Epithelial cell of proximal tubule (primary cell): ENCODE measurements at regions not wholly inside any gene's neighbourhood (a gene's known extent, or its start where the extent isn't known, plus 50 kb on each side); places are given as distances from the start of the nearest gene placed in this dataset.

Experiments
- DNase-seq: peaks from one replicate; pipeline ENCODE4 v3.0.0-alpha.2; 2011; ENCODE audit warnings: low read depth
- H3K4me3 ChIP-seq: 2 replicates; pipeline ENCODE4 v1.5.1; 2011; ENCODE audit warnings: low read depth, mild to moderate bottlenecking, low read length
- TF ChIP-seq, protein P1 (sequence below): conservative IDR thresholded peaks from 2 replicates; pipeline ENCODE4 v1.5.1; 2012; ENCODE audit warnings: low read depth, mild to moderate bottlenecking, low read length

DNA sequence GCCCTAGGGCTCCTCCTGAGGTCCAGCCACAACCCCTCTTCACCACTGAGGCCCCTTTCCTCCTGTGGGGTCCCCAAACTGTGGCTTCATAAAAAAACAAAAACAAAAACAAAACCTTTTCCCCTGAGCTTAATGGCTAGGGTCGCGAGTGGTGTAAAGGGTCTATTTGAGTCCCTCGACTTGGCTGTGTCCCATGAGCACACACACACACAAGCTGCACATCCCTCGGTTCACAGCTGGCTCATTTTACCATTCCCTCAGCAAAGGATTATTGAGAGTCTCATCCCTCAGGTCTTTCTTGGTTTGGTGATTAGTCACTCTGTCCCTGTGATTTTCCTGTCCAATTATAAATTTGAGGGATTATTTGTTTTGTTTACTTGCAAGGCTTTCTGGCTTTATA is 206.1 kb upstream of the SASH1 start:
- TF ChIP-seq, protein P1, sequence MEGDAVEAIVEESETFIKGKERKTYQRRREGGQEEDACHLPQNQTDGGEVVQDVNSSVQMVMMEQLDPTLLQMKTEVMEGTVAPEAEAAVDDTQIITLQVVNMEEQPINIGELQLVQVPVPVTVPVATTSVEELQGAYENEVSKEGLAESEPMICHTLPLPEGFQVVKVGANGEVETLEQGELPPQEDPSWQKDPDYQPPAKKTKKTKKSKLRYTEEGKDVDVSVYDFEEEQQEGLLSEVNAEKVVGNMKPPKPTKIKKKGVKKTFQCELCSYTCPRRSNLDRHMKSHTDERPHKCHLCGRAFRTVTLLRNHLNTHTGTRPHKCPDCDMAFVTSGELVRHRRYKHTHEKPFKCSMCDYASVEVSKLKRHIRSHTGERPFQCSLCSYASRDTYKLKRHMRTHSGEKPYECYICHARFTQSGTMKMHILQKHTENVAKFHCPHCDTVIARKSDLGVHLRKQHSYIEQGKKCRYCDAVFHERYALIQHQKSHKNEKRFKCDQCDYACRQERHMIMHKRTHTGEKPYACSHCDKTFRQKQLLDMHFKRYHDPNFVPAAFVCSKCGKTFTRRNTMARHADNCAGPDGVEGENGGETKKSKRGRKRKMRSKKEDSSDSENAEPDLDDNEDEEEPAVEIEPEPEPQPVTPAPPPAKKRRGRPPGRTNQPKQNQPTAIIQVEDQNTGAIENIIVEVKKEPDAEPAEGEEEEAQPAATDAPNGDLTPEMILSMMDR: no peak
- no peak for DNase-seq

DNA sequence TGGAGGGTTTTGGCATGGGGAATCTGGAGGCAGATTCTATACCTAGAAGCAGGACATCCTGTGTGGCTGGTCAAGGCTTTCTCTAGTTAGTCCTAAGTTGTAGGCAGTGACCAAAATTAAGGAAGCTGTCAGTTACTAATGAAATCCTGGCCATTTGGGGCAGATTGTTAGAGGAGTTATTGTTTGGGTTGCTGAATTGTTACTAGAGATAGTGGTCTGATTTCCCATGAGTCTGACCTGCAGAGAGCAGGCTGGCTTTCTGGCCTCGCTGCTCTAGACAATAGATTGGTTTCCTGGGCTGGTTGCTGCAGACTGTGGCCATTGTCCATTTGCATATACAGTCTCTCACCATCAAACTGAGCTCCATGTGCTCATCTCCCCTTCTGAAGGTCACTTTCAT is 205.0 kb upstream of the SASH1 start:
- TF ChIP-seq, protein P1: no peak
- H3K4me3 ChIP-seq: no peak overlapping the region
- no peak for DNase-seq

More for the DNA sequence above, 206.1 kb upstream of the SASH1 start:
- no peak overlapping the region for H3K4me3 ChIP-seq

DNA sequence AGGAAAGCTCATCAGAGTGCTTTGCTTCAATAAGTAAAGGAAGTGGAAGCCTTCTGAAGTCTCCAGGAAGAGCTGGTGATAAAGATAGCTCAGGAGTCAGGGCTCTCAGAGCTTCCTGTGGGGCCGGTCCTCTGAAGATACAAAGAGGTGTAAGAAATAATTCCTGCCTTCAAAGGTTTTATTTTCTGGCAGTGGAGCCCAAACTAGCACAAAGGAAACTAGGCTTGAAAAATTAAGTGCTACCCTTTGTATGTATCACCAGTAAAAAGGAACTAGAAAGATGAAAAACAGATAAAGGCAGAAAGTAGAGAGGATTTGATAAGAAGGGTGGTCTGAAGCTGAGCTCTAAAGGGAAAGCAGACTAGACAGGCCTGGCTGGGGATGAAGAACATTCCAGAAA is 204.1 kb upstream of the SASH1 start:
- no peak for DNase-seq
- TF ChIP-seq, protein P1: no peak
- H3K4me3 ChIP-seq: no peak overlapping the region

DNA sequence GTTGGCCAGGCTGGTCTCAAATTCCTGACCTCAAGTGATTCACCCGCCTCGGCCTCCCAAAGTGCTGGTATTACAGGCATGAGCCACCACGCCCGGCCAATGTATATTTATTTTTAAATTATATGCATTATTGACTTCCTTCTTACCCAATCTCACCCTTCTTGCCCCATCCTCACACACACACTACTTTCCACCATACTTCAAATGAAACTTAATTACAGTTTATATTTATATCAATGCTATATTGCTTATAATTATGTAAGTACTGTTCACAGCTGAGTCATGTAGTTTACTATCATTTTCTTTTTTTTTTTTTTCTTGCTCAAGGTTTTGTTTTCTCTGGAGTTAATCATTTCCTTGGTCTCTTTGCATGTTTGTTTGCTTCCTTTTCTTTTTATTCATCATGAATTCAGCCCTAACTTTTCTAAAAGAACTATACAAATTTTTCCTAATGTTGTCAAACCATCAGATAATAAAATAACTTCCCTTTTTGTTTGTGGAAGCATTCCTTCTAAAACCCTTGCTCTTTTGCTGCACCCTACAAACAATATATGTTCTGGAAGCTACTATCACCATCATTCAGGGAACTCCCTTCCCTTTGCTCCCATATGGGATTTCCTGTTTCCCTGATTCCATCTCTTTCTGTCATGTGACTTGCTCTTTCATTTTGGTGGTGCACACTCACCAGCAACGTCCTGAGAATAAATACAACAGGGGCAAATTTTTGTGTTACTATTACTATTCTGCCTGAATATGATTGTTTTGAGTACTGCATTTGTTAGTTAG is 201.7 kb upstream of the SASH1 start:
- no peak overlapping the region for H3K4me3 ChIP-seq

DNA sequence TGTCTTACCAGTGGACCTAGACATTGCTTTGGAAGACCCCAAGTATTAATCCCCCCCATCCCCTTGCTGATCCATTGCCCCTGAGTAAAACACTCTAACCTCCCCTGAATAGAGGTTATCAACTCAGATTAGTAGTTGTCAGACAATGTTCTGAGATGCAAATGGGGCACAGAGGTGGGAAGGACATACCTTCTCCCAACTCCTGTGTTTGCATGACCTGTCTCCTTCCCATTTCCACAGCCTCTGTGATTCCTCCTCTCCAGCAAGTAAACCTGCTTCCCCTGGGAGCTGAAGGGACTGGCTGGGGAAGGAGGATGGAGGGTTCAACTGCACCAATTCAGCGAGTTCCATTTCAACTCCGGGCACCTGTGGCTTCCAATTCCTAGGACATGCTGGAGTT is 199.8 kb upstream of the SASH1 start:
- no peak overlapping the region for H3K4me3 ChIP-seq
- TF ChIP-seq, protein P1: no peak
- no peak for DNase-seq

More for the DNA sequence above, 201.7 kb upstream of the SASH1 start:
- DNase-seq: no peak
- TF ChIP-seq, protein P1: no peak

DNA sequence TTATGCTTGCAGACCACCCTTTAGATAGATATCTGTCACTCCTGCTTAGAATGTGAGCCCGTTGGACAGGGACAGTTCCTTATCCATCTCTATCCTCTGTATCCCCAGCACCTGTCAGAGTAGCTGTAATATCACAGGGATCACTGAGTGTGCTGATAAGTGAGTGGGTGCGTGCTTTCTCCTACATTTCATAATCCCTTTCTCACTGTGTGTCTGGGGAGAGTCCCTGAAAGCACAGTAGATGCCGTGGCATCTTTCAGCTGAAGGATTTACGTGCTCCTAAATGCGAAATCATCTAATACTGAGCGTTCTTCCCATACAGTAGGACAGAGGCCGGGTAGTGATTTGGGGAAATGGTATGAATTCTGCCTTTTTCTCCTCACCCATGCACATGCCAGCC is 198.9 kb upstream of the SASH1 start:
- TF ChIP-seq, protein P1: no peak
- no peak for DNase-seq
- no peak overlapping the region for H3K4me3 ChIP-seq
